ENCODE measurements at regions not wholly inside any gene's neighbourhood (a gene's known extent, or its start where the extent isn't known, plus 50 kb on each side); places are given as distances from the start of the nearest gene placed in this dataset.

GRCh38 chr3:150254309-150254708 lies 153.8 kb upstream of the TSC22D2 start:
- TF ChIP-seq, protein P1, sequence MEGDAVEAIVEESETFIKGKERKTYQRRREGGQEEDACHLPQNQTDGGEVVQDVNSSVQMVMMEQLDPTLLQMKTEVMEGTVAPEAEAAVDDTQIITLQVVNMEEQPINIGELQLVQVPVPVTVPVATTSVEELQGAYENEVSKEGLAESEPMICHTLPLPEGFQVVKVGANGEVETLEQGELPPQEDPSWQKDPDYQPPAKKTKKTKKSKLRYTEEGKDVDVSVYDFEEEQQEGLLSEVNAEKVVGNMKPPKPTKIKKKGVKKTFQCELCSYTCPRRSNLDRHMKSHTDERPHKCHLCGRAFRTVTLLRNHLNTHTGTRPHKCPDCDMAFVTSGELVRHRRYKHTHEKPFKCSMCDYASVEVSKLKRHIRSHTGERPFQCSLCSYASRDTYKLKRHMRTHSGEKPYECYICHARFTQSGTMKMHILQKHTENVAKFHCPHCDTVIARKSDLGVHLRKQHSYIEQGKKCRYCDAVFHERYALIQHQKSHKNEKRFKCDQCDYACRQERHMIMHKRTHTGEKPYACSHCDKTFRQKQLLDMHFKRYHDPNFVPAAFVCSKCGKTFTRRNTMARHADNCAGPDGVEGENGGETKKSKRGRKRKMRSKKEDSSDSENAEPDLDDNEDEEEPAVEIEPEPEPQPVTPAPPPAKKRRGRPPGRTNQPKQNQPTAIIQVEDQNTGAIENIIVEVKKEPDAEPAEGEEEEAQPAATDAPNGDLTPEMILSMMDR (IDR thresholded peaks at IDR 0.05): no peak
- Histone ChIP-seq H3K27me3 (ENCODE audit: insufficient read depth in 3 of 3, low read length in 2 of 3) (no peaks in the 10 kb centered on the region), H3K36me3 (ENCODE audit: insufficient read depth in 1 of 2, low read depth in 1 of 2) (no peaks in the 10 kb centered on the region), H3K4me3 (no peak overlapping the region), H3K27ac (peak overlapping the region; percentile 88), H3K9me3 (no peaks in the 10 kb centered on the region), H3K4me1 (peaks cover 29% of the 10 kb centered on the region)
- 41 to 52% (median 44%) methylated on average over 4 of the region's 4 CpGs for WGBS, 3 donors
- intact Hi-C loops (cut with DNase I): no loop called here
- DNase-seq (no peak), ATAC-seq (peak; percentile 90 to 94 (median 92))

DNA sequence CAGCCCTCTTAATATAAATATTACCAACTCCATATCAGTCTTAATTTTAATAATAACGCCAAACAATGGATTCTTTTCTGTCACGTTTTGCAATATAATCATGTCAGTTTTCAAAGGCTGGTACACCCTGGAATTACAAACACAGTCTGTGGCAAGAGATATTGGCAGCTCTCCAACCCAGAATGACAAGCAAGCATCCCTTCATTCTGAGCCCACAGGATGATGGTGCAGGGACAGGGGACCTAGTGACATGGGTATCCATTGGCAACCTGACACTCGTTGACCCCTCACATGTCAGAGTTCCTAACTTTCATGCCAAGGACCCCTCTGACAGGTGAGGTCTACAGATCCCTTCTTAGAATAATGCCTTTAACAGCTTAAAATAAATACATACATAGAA lies 154.5 kb upstream of the TSC22D2 start:
- H3K27ac ChIP-seq: peak overlapping the region; percentile 88
- intact Hi-C loops (cut with DNase I): no loop called here
- H3K27me3 ChIP-seq (ENCODE audit: insufficient read depth in 3 of 3, low read length in 2 of 3): no peaks in the 10 kb centered on the region
- TF ChIP-seq, protein P1 (IDR thresholded peaks at IDR 0.05): no peak
- H3K9me3 ChIP-seq: no peaks in the 10 kb centered on the region
- H3K36me3 ChIP-seq (ENCODE audit: insufficient read depth in 1 of 2, low read depth in 1 of 2): no peaks in the 10 kb centered on the region
- ATAC-seq (peak; percentile 50 to 66 (median 65)), DNase-seq (no peak)
- H3K4me3 ChIP-seq: no peak overlapping the region
- peaks cover 29% of the 10 kb centered on the region for H3K4me1 ChIP-seq
- WGBS, 3 donors: 63 to 72% (median 69%) methylated on average over 3 of the region's 3 CpGs

GRCh38 chr3:150252462-150252861 lies 155.6 kb upstream of the TSC22D2 start:
- intact Hi-C loops (cut with DNase I): no loop called here
- H3K4me3 ChIP-seq: no peak overlapping the region
- no peak overlapping the region for H3K27ac ChIP-seq
- peaks cover 29% of the 10 kb centered on the region for H3K4me1 ChIP-seq
- H3K27me3 ChIP-seq (ENCODE audit: insufficient read depth in 3 of 3, low read length in 2 of 3): no peaks in the 10 kb centered on the region
- WGBS, 3 donors: 48 to 54% (median 49%) methylated on average over 2 of the region's 2 CpGs
- H3K9me3 ChIP-seq: no peaks in the 10 kb centered on the region
- DNase-seq (no peak), ATAC-seq (no peak)
- TF ChIP-seq, protein P1 (IDR thresholded peaks at IDR 0.05): no peak
- H3K36me3 ChIP-seq (ENCODE audit: insufficient read depth in 1 of 2, low read depth in 1 of 2): no peaks in the 10 kb centered on the region

DNA sequence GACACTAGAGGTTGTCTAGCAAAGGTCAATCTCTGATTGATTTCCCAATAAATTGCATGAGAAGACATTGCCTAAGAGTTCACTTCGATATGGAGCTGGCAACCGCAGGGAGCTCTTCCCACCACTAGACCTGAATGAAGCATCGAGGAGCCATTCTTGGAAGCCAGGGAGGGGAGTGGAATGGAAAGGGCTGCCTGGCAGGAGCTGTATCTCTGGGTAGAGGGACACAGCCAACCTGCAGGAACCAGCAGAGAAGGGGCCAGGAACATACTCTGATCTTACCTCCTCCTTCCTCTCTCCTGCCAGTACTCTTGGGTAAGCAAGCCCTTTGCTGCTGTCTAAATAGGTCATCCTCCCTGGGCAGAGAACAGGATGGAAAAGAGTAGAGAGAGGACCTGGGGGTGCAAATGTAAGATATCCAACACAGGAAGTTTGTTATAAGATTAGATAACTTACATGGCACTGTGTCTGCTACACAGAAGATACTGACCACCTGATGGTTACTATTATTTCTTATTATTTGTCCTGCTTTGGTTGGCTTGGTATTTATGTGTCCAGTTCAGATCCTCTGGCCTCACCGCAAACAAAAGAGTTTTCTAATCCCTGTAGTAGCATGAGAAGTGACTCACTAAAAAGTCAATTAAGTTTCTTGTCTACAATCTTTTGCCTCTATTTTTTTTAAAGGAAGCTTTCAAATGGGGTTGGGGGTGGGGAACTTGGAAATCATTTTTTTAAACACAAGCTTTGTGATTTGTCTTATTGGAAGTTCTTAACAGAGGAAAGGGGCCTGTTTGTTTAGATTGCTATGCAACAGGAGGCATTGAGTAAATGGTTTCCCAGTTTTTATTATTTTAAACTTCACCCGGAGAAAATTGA lies 156.7 kb upstream of the TSC22D2 start:
- H3K4me3 ChIP-seq: no peak overlapping the region
- H3K4me1 ChIP-seq: peaks cover 29% of the 10 kb centered on the region
- H3K27me3 ChIP-seq (ENCODE audit: insufficient read depth in 3 of 3, low read length in 2 of 3): no peaks in the 10 kb centered on the region
- no peak for DNase-seq
- H3K27ac ChIP-seq: no peak overlapping the region
- H3K9me3 ChIP-seq: no peaks in the 10 kb centered on the region
- WGBS, 3 donors: 73 to 88% (median 81%) methylated on average over 5 of the region's 5 CpGs
- intact Hi-C loops (cut with DNase I): no loop called here
- H3K36me3 ChIP-seq (ENCODE audit: insufficient read depth in 1 of 2, low read depth in 1 of 2): no peaks in the 10 kb centered on the region
- peak in 1 of 4 donors; percentile 36 for ATAC-seq
- TF ChIP-seq, protein P1 (IDR thresholded peaks at IDR 0.05): no peak

All from psoas muscle (tissue), 7 donors.